NCI-H2227 (cell line): ENCODE measurements at regions not wholly inside any gene's neighbourhood (a gene's known extent, or its start where the extent isn't known, plus 50 kb on each side); places are given as distances from the start of the nearest gene placed in this dataset.

Experiments
- DNase-seq: peaks from one replicate; lab custom pipeline; 2025; ENCODE audit not compliant: unreplicated experiment; lab: John Stamatoyannopoulos, UW

GRCh38 chr9:26742828-26743476 lies 149.7 kb downstream of the CAAP1 start:
- no peak for DNase-seq

- DNase-seq = no peak
Measured at GRCh38 chr9:26735160-26735559, 157.4 kb downstream of the CAAP1 start.

GRCh38 chr9:26729187-26729586 lies 163.4 kb downstream of the CAAP1 start:
- DNase-seq = no peak

GRCh38 chr9:26727471-26727870 lies 165.1 kb downstream of the CAAP1 start:
- DNase-seq = no peak

- no peak for DNase-seq
Measured at GRCh38 chr9:26725573-26725972, 167.0 kb downstream of the CAAP1 start.

GRCh38 chr9:26723486-26723885 lies 169.1 kb downstream of the CAAP1 start:
- peak; percentile 39 for DNase-seq

GRCh38 chr9:26722755-26723154 lies 169.8 kb downstream of the CAAP1 start:
- DNase-seq = no peak

- DNase-seq = no peak
Measured at GRCh38 chr9:26710008-26710407, 182.6 kb downstream of the CAAP1 start.

- DNase-seq = no peak
Measured at GRCh38 chr9:26706223-26706622, 186.4 kb downstream of the CAAP1 start.

- no peak for DNase-seq
Measured at GRCh38 chr9:26695298-26695622, 197.3 kb downstream of the CAAP1 start.

GRCh38 chr9:26694381-26695297 lies 198.0 kb downstream of the CAAP1 start:
- no peak for DNase-seq

- no peak for DNase-seq
Measured at GRCh38 chr9:26689041-26689440, 203.6 kb downstream of the CAAP1 start.

- DNase-seq = no peak
Measured at GRCh38 chr9:26687421-26687820, 205.2 kb downstream of the CAAP1 start.

- DNase-seq = no peak
Measured at GRCh38 chr9:26685818-26686217, 206.8 kb downstream of the CAAP1 start.

GRCh38 chr9:26684029-26684428 lies 208.6 kb downstream of the CAAP1 start:
- no peak for DNase-seq

GRCh38 chr9:26682796-26683496 lies 209.7 kb downstream of the CAAP1 start:
- no peak for DNase-seq

- no peak for DNase-seq
Measured at GRCh38 chr9:26682041-26682440, 210.6 kb downstream of the CAAP1 start.

- no peak for DNase-seq
Measured at GRCh38 chr9:26677965-26678706, 214.5 kb downstream of the CAAP1 start.

GRCh38 chr9:26675035-26675434 lies 217.6 kb downstream of the CAAP1 start:
- no peak for DNase-seq

- no peak for DNase-seq
Measured at GRCh38 chr9:26673261-26673660, 219.3 kb downstream of the CAAP1 start.
